ENCODE measurements at regions not wholly inside any gene's neighbourhood (a gene's known extent, or its start where the extent isn't known, plus 50 kb on each side); places are given as distances from the start of the nearest gene placed in this dataset.
"Not testable (repeated sequence)": the region's sequence is repeated elsewhere in the genome, so short reads cannot be mapped to it uniquely, and the experiment has no call there.

DNA sequence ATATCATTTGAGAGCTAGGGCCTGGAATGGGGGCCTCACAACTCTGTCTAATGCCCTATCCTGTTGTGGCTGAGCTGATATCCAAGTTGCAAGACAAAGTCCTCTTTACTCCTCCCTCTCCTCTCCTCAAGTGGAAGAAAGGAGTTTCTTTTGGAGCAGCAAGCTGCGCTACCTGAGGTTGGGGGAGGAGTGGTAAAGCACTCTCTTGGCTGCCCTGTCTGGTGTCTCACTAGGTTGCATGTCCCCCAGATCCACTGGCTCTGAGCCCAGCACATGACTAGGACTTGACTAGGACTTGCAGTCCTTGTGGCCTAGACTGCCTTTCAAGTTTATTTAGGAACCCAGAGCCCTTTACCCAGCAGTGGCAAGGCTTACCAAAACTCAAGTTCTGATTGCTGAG is 141.1 kb upstream of the SETMAR start:
- peaks cover 2% of the 10 kb centered on the region for H3K4me1 Mint-ChIP-seq
- H3K27me3 Mint-ChIP-seq = no peaks in the 10 kb centered on the region
- H3K4me3 Mint-ChIP-seq = no peak overlapping the region
- peaks cover 16% of the 10 kb centered on the region for H3K36me3 Mint-ChIP-seq
- peaks cover 5% of the 10 kb centered on the region for H3K9me3 Mint-ChIP-seq
- ATAC-seq (ENCODE audit: low read depth) (no peak), DNase-seq (ENCODE audit: low spot score in 2 of 2) (no peak)
- H3K27ac Mint-ChIP-seq = no peak overlapping the region

DNA sequence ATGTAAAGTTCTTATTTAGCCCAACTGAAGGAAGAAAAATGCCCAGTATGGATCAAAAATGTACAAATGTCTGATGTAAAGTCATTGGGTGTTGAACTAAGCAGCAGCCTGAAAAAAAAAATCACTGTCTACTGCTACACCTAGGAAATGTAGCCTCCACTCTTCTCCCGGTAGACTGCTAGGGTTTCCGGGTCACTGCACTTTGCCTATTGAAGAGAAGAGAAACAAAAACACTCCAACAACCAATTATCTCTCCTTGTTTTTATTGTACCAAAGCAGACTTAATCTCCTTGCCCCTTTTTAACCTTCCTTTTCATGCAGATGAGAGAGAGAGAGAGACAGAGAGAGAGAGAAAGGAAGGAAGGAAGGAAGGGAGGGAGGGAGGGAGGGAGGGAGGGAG is 140.2 kb upstream of the SETMAR start:
- Mint-ChIP-seq H3K4me3 (no peak overlapping the region), H3K27me3 (no peaks in the 10 kb centered on the region), H3K27ac (no peak overlapping the region), H3K36me3 (peaks cover 16% of the 10 kb centered on the region), H3K4me1 (peaks cover 2% of the 10 kb centered on the region), H3K9me3 (peaks cover 5% of the 10 kb centered on the region)
- ATAC-seq (ENCODE audit: low read depth) = no peak
- DNase-seq (ENCODE audit: low spot score in 2 of 2) = no peak

DNA sequence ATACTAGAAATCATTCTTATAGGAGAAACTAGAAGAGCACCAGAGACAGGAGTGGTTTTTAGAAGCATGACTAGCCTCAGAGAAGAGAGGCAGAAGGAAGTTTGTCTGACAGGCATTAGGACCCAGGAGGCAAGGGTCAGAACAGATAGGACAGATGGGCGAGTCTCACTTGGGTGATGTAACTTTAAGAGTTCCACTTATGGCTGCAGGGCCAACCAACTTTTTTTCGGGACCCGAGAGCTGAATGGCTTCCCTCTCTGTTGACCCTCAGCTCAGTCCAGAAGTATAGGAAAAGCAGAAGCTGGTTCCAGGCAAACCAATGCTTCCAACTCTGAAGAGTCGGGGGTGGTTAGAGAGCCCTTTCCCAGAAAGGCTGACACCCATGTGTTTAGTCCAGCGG is 136.6 kb upstream of the SETMAR start:
- peaks cover 1% of the 10 kb centered on the region for H3K9me3 Mint-ChIP-seq
- no peak overlapping the region for H3K27ac Mint-ChIP-seq
- H3K4me1 Mint-ChIP-seq = peaks cover 4% of the 10 kb centered on the region
- ATAC-seq (ENCODE audit: low read depth) = no peak
- H3K27me3 Mint-ChIP-seq = no peaks in the 10 kb centered on the region
- no peak for DNase-seq (ENCODE audit: low spot score in 2 of 2)
- no peak overlapping the region for H3K4me3 Mint-ChIP-seq
- H3K36me3 Mint-ChIP-seq = peaks cover 8% of the 10 kb centered on the region

DNA sequence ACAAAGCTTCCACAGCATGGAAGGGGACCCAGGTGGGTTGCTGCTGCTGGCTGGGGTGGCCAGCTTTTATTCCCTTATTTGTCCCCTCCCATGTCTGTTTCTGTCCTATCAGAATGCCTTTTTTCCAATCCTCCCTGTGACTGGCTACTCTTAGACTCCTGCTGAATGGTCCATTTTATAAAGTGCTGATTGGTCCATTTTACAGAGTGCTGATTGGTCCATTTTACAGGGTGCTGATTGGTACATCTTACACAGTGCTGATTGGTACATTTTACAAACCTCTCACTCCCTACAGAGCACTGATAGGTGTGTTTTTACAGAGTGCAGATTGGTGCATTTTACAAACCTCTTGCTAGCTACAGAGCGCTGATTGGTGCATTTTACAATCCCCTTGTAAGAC is 135.9 kb upstream of the SETMAR start:
- H3K4me1 Mint-ChIP-seq; H3K27ac Mint-ChIP-seq; H3K27me3 Mint-ChIP-seq; DNase-seq (ENCODE audit: low spot score in 2 of 2); H3K4me3 Mint-ChIP-seq; H3K36me3 Mint-ChIP-seq; ATAC-seq (ENCODE audit: low read depth); H3K9me3 Mint-ChIP-seq: not testable (repeated sequence)

DNA sequence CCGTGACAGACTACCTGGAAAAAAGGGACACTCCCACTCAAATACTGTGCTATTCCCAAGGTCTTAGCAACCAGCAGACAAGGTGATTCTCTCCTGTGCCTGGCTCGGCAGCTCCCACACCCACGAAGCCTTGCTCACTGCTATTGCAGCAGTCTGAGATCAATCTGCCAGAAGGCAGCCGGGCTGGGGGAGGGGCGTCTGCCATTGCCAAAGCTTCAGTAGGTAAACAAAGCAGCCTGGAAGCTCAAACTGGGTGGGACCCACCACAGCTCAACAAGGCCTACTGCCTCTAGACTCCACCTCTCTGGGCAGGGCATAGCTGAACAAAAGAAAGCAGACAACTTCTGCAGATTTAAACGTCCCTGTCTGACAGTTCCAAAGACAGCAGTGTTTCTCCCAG is 128.4 kb upstream of the SETMAR start:
- DNase-seq (ENCODE audit: low spot score in 2 of 2) = no peak
- no peak overlapping the region for H3K27ac Mint-ChIP-seq
- peaks cover 5% of the 10 kb centered on the region for H3K36me3 Mint-ChIP-seq
- H3K4me3 Mint-ChIP-seq = no peak overlapping the region
- H3K9me3 Mint-ChIP-seq = peaks cover 3% of the 10 kb centered on the region
- ATAC-seq (ENCODE audit: low read depth) = no peak
- H3K27me3 Mint-ChIP-seq = peaks cover 3% of the 10 kb centered on the region
- H3K4me1 Mint-ChIP-seq = no peaks in the 10 kb centered on the region

DNA sequence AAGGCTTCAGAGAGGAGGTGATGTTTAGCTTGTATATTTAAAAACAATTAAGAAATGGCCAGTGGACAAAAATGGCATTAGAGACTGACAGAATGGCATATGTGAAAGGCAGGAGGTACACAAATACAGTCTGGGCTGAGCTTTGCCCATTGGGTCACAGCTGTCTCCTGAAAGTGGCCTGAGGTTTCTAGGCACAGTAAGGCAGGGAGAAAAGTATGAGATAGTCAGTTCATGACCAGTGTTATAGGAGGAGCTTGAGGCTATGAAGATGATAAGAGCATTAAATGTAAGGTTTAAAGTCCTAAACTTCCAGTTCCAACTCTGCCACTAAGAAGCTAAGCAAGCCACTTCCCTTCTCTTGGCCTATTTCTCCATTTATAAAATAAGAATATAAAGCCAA is 111.2 kb upstream of the SETMAR start:
- no peak overlapping the region for H3K27ac Mint-ChIP-seq
- ATAC-seq (ENCODE audit: low read depth) (no peak), DNase-seq (ENCODE audit: low spot score in 2 of 2) (no peak)
- H3K9me3 Mint-ChIP-seq = peaks cover 4% of the 10 kb centered on the region
- H3K27me3 Mint-ChIP-seq = no peaks in the 10 kb centered on the region
- peaks cover 3% of the 10 kb centered on the region for H3K36me3 Mint-ChIP-seq
- no peaks in the 10 kb centered on the region for H3K4me1 Mint-ChIP-seq
- H3K4me3 Mint-ChIP-seq = no peak overlapping the region

DNA sequence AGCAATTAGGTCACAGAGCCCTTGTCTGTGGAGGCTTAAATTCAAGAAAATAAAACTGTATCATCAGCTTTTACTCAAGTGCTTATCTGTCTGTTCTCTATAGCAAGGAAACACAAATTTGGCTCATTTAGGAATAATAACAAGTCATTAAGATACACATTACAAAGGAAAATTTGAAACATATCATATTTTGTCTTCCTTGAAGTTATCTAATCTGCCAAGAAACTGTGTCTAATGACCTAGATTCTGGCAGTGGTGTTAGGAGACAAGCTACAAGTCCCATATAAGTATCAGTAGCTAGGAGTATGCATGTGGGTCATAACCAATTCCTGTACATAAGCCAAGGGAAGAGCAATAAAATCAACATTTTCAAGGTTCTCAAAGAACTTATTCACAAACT is 108.2 kb upstream of the SETMAR start:
- Mint-ChIP-seq H3K27ac (no peak overlapping the region), H3K36me3 (peaks cover 3% of the 10 kb centered on the region), H3K4me1 (no peaks in the 10 kb centered on the region), H3K27me3 (no peaks in the 10 kb centered on the region), H3K4me3 (no peak overlapping the region), H3K9me3 (peaks cover 4% of the 10 kb centered on the region)
- ATAC-seq (ENCODE audit: low read depth) (no peak), DNase-seq (ENCODE audit: low spot score in 2 of 2) (no peak)

DNA sequence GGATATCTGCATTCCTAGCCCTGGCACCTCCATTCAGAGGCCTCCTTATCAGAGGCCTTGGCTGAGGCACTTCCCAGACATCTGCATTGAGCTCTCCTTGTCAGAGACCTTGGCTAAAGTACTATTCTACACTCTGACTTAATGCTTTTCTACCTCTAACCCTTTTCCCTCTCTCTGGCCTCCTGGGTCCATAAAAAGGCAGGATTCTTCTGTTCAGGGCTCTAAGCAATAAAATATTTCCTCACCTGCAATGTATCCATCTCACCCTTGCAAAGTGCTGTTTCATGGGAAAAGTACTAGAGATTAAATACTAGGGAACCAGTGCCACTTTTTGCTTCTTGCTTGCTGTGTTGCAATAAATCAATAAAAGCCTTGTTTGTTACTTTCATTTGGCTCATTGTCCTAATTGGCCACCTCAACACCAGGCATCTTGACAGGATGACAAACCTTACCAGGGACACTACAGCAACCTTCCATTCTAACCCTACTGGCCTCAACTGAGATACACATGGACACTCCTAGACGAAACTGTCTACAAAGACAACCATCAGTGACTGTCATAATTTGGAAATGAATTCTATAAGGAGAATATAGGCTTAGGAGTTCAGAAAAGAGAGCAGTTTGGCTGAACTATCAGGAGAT is 106.5 kb upstream of the SETMAR start:
- no peak for ATAC-seq (ENCODE audit: low read depth)
- Mint-ChIP-seq H3K9me3 (peaks cover 4% of the 10 kb centered on the region), H3K36me3 (peaks cover 2% of the 10 kb centered on the region), H3K27ac (no peak overlapping the region), H3K4me3 (no peak overlapping the region), H3K27me3 (no peaks in the 10 kb centered on the region), H3K4me1 (no peaks in the 10 kb centered on the region)
- no peak for DNase-seq (ENCODE audit: low spot score in 2 of 2)

DNA sequence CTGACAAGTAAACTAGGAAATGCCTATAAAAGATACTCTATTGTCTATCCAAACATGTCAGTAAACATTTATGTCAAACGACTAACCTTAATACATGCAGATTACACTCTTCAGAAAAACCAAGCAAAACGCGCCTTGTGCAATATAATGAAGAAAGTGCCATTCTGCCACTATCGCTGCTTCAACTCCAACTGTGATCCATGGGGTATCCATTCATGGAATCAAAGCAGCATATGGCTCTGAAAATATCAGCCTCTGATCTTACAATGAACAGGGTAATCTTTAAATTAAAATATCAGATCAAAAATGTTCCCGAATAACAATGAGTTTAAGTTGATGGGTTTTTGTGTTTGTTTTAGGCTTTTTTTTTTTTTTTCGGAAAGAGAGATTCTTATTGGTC is 105.5 kb upstream of the SETMAR start:
- no peaks in the 10 kb centered on the region for H3K9me3 Mint-ChIP-seq
- no peak overlapping the region for H3K27ac Mint-ChIP-seq

DNA sequence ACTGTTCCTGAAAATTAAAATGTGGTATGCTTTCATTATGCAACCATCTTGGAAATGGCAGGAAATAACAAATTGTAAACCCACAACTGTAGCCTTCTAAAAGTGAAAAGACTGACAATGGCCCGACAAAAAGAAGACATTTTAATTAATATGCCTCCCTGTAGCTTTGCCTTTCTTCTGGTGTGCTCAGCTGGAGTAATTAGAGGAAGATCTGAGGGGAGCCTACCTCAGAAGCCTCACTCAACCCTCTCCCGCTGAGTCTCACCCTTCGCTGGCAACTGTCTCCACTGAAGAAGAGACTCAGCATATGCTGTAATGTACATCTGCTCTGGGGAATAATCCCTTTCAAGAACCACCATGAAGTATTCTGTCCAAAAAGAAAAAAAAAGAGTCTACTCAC is 104.7 kb upstream of the SETMAR start:
- Mint-ChIP-seq H3K4me3 (no peak overlapping the region), H3K9me3 (no peaks in the 10 kb centered on the region), H3K36me3 (no peaks in the 10 kb centered on the region), H3K27me3 (no peaks in the 10 kb centered on the region), H3K4me1 (no peaks in the 10 kb centered on the region), H3K27ac (no peak overlapping the region)
- ATAC-seq (ENCODE audit: low read depth) = no peak
- DNase-seq (ENCODE audit: low spot score in 2 of 2) = no peak

More for the DNA sequence above, 105.5 kb upstream of the SETMAR start:
- DNase-seq (ENCODE audit: low spot score in 2 of 2) = no peak
- no peaks in the 10 kb centered on the region for H3K27me3 Mint-ChIP-seq
- ATAC-seq (ENCODE audit: low read depth) = no peak
- no peak overlapping the region for H3K4me3 Mint-ChIP-seq
- no peaks in the 10 kb centered on the region for H3K4me1 Mint-ChIP-seq
- H3K36me3 Mint-ChIP-seq = no peaks in the 10 kb centered on the region

DNA sequence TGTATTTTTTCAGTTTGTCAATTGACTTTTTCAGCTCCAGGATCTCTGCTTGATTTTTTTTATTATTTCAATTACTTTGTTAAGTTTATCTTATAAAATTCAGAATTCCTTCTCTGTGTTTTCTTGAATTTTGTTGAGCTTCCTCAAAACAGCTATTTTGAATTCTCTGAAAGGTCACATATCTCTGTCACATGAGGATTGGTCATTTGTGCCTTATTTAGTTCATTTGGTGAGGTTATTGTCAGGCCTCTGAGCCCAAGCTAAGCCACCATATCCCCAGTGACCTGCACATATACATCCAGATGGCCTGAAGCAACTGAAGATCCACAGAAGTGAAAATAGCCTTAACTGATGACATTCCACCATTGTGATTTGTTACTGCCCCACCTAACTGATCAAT is 98.4 kb upstream of the SETMAR start:
- DNase-seq (ENCODE audit: low spot score in 2 of 2); H3K36me3 Mint-ChIP-seq; ATAC-seq (ENCODE audit: low read depth); H3K4me1 Mint-ChIP-seq; H3K27me3 Mint-ChIP-seq; H3K27ac Mint-ChIP-seq; H3K4me3 Mint-ChIP-seq; H3K9me3 Mint-ChIP-seq: not testable (repeated sequence)

DNA sequence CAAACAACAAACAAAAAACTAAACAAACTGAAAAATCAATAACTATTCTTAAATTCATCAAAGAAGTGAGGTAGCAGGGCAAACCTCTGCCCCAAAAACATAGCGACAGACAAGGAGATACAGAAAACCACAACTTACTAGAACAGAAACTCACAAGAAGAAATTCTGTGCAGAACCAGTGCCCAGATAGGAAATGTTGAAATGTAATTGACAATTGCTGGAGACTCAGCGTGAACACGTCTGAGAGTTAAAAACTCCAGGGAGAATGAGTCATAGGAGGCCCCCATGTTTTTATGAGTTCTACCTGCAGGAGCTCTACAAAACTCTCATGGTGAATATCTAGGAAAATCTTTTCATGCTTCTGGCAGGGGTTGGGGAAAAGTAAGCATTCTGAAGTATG is 95.5 kb upstream of the SETMAR start:
- Mint-ChIP-seq H3K27ac (no peak overlapping the region), H3K9me3 (peaks cover 6% of the 10 kb centered on the region), H3K27me3 (peaks cover 2% of the 10 kb centered on the region), H3K4me3 (no peak overlapping the region), H3K36me3 (peaks cover 10% of the 10 kb centered on the region), H3K4me1 (no peaks in the 10 kb centered on the region)
- ATAC-seq (ENCODE audit: low read depth) = no peak
- no peak for DNase-seq (ENCODE audit: low spot score in 2 of 2)

DNA sequence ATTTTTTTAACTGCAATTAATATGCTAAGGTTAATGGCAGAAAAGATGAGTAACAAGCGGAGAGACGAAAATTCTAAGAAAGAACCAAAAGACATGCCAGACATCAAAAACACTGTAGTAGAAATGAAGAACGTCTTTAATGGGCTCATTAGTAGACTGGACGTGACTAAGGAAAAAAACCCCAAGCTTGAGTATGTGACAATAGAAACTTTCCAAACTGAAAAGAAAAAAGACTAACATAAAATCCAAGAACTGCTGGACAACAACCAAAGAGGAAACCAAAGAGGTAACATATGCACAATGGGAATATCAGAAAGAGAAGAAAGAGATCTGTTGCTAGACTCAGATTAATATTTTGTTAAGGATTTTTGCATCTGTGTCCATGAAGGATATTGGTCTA is 94.6 kb upstream of the SETMAR start:
- ATAC-seq (ENCODE audit: low read depth) (no peak), DNase-seq (ENCODE audit: low spot score in 2 of 2) (no peak)
- H3K27me3 Mint-ChIP-seq = peaks cover 2% of the 10 kb centered on the region
- no peak overlapping the region for H3K27ac Mint-ChIP-seq
- no peaks in the 10 kb centered on the region for H3K4me1 Mint-ChIP-seq
- H3K9me3 Mint-ChIP-seq = peaks cover 11% of the 10 kb centered on the region
- H3K36me3 Mint-ChIP-seq = peaks cover 14% of the 10 kb centered on the region
- H3K4me3 Mint-ChIP-seq = no peak overlapping the region

DNA sequence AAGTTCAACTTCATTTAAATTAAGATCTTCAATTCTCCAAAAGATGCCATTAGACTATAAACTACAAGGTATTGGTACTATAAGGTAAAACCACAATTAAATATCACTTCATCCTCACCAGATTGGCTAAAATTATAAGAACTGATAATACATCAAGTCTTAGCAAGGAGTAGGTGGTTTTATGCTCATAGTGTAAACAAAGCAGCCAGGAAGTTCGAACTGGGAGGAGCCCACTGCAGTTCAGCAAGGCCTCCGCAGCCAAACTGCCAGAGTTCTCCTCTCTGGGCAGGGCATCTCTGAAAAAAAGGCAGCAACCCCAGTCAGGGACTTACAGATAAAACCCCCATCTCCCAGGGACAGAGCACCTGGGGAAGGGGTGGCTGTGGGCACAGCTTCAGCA is 91.6 kb upstream of the SETMAR start:
- no peak for DNase-seq (ENCODE audit: low spot score in 2 of 2)
- Mint-ChIP-seq H3K27me3 (peaks cover 2% of the 10 kb centered on the region), H3K9me3 (peaks cover 24% of the 10 kb centered on the region), H3K36me3 (peaks cover 16% of the 10 kb centered on the region), H3K4me3 (no peak overlapping the region), H3K27ac (no peak overlapping the region), H3K4me1 (no peaks in the 10 kb centered on the region)
- no peak for ATAC-seq (ENCODE audit: low read depth)

DNA sequence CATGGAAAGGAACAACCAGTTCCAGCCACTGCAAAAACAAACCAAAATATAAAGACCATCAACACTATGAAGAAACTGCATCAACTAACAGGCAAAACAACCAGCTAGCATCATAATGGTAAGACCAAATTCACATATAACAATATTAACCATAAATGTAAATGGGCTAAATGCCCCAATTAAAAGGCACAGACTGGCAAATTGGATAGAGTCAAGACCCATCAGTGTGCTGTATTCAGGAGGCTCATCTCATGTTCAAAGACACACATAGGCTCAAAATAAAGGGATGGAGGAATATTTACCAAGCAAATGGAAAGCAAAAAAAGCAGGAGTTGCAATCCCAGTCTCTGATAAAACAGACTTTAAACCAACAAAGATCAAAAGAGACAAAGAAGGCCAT is 89.7 kb upstream of the SETMAR start:
- not testable (repeated sequence) for H3K4me1 Mint-ChIP-seq; ATAC-seq (ENCODE audit: low read depth); H3K27me3 Mint-ChIP-seq; H3K4me3 Mint-ChIP-seq; H3K27ac Mint-ChIP-seq; DNase-seq (ENCODE audit: low spot score in 2 of 2)
- Mint-ChIP-seq H3K9me3 (peaks cover 25% of the 10 kb centered on the region), H3K36me3 (peaks cover 16% of the 10 kb centered on the region)

Data from memory B cell (primary cell).